H1 (cell line): ENCODE measurements at regions not wholly inside any gene's neighbourhood (a gene's known extent, or its start where the extent isn't known, plus 50 kb on each side); places are given as distances from the start of the nearest gene placed in this dataset.

Experiments used
- CTCF ChIA-PET: fragments of 300-600 bp; sonication (Branson Sonifier 250); formaldehyde crosslinking; loops from one replicate; lab custom pipeline; 2021; ENCODE audit not compliant: partially characterized antibody; lab: Charles Lee
- POLR2A ChIA-PET: fragments of 300-600 bp; sonication (Branson Sonifier 250); formaldehyde crosslinking; loops from one replicate; lab custom pipeline; 2021; ENCODE audit warnings: inconsistent platforms; ENCODE audit not compliant: partially characterized antibody; lab: Charles Lee
- DNase-seq, 2 experiments: peaks; one replicate each; pipeline versions ENCODE4 v3.0.0 to v3.0.0-alpha.2; 2010 to 2022; ENCODE audit warnings: low spot score in 2 of 2, low read depth in 1 of 2, mixed read lengths in 1 of 2
- FAIRE-seq: peaks from 2 replicates; lab custom pipeline; 2011; peaks lifted over from hg19 to GRCh38; lab: Jason Lieb, UNC
- H2AFZ ChIP-seq: 2 replicates; pipeline ENCODE4 v1.8.1; 2012; ENCODE audit warnings: low read length, inconsistent platforms
- H2AK5ac ChIP-seq: 2 replicates; pipeline ENCODE4 v1.6.1; 2013; ENCODE audit warnings: low read depth, low read length
- H2BK120ac ChIP-seq: replicated peaks from 2 replicates; pipeline ENCODE3; 2013; ENCODE audit warnings: low read depth, low read length, inconsistent platforms
- H2BK12ac ChIP-seq: 2 replicates; pipeline ENCODE4 v1.6.1; 2013; ENCODE audit warnings: low read depth, low read length
- H2BK15ac ChIP-seq: 2 replicates; pipeline ENCODE4 v1.6.1; 2013; ENCODE audit warnings: low read length
- H2BK20ac ChIP-seq: 2 replicates; pipeline ENCODE4 v1.6.1; 2013; ENCODE audit warnings: low read length
- H2BK5ac ChIP-seq: 2 replicates; pipeline ENCODE4 v1.6.1; 2013; ENCODE audit warnings: low read depth, low read length
- H3K14ac ChIP-seq: 2 replicates; pipeline ENCODE4 v1.6.1; 2013; ENCODE audit warnings: inconsistent platforms; ENCODE audit not compliant: insufficient read length
- H3K18ac ChIP-seq: 2 replicates; pipeline ENCODE4 v1.6.1; 2013; ENCODE audit warnings: low read length; ENCODE audit errors: extremely low read depth
- H3K23ac ChIP-seq: 2 replicates; pipeline ENCODE4 v1.6.1; 2013; ENCODE audit warnings: inconsistent platforms; ENCODE audit not compliant: insufficient read length
- H3K23me2 ChIP-seq: 2 replicates; pipeline ENCODE4 v1.6.1; 2013; ENCODE audit warnings: low read depth, low read length
- H3K27ac ChIP-seq: 2 replicates; pipeline ENCODE4 v1.6.1; 2011; ENCODE audit warnings: low read depth, low read length, inconsistent platforms
- H3K27me3 ChIP-seq, 4 experiments: replicated peaks in 1 of 4; 1 replicate in 1 of 4; 2 replicates in 3 of 4; pipeline versions ENCODE4 v1.6.1 to v1.8.1; 2011 to 2013; ENCODE audit warnings: low read length in 3 of 4, mild to moderate bottlenecking in 3 of 4, inconsistent platforms in 2 of 4, mixed read lengths in 2 of 4, moderate library complexity in 1 of 4; ENCODE audit not compliant: control insufficient read depth in 3 of 4, insufficient read depth in 3 of 4; ENCODE audit errors: extremely low read depth in 1 of 4
- H3K36me3 ChIP-seq, 4 experiments: 2 replicates each; pipeline versions ENCODE4 v1.6.1 to v1.8.1; 2011 to 2013; ENCODE audit warnings: mild to moderate bottlenecking in 4 of 4, low read length in 3 of 4, moderate library complexity in 2 of 4, control low read depth in 1 of 4, inconsistent platforms in 1 of 4; ENCODE audit not compliant: insufficient read depth in 4 of 4, control insufficient read depth in 2 of 4
- H3K4ac ChIP-seq: replicated peaks from 2 replicates; pipeline ENCODE3; 2013; ENCODE audit warnings: low read length, low read depth, mixed read lengths, inconsistent platforms; ENCODE audit not compliant: insufficient read length
- H3K4me1 ChIP-seq, 4 experiments: replicated peaks in 1 of 4; 1 replicate in 1 of 4; 2 replicates in 3 of 4; pipeline versions ENCODE4 v1.6.1 to v1.8.1; 2011 to 2013; ENCODE audit warnings: low read length in 3 of 4, inconsistent platforms in 2 of 4, mixed read lengths in 1 of 4; ENCODE audit not compliant: insufficient read depth in 4 of 4, control insufficient read depth in 3 of 4
- H3K4me2 ChIP-seq, 2 experiments: 2 replicates each; pipeline versions ENCODE4 v1.6.1 to v1.8.1; 2011 to 2013; ENCODE audit warnings: low read depth in 2 of 2, low read length in 2 of 2, control low read depth in 1 of 2, inconsistent platforms in 1 of 2, mild to moderate bottlenecking in 1 of 2; ENCODE audit not compliant: insufficient read depth in 1 of 2
- H3K4me3 ChIP-seq, 4 experiments: fragments of 200-600, 300-600 bp in 1 of 4; sonication (generic), shearing (Covaris generic), sonication (Bioruptor Twin) in 1 of 4; 2 replicates each; pipeline versions ENCODE4 v1.5.1 to v1.8.1; 2011 to 2016; ENCODE audit warnings: low read length in 4 of 4, low read depth in 3 of 4, control low read depth in 2 of 4, inconsistent platforms in 2 of 4, mild to moderate bottlenecking in 2 of 4, mixed read lengths in 1 of 4, moderate library complexity in 1 of 4; ENCODE audit not compliant: insufficient read depth in 2 of 4; ENCODE audit errors: extremely low read depth in 1 of 4
- H3K56ac ChIP-seq: replicated peaks from 2 replicates; pipeline ENCODE3; 2013; ENCODE audit warnings: low read depth, mild to moderate bottlenecking, mixed read lengths, low read length, inconsistent platforms; ENCODE audit not compliant: insufficient read length
- H3K79me1 ChIP-seq: 2 replicates; pipeline ENCODE4 v1.6.1; 2013; ENCODE audit warnings: low read depth, low read length, control low read depth
- H3K79me2 ChIP-seq, 2 experiments: 2 replicates each; pipeline versions ENCODE4 v1.6.1 to v1.8.1; 2012 to 2013; ENCODE audit warnings: low read length in 2 of 2, mild to moderate bottlenecking in 2 of 2, inconsistent platforms in 1 of 2; ENCODE audit not compliant: insufficient read depth in 2 of 2, control insufficient read depth in 1 of 2
- H3K9ac ChIP-seq, 4 experiments: replicated peaks in 1 of 4; 1 replicate in 1 of 4; 2 replicates in 3 of 4; pipeline versions ENCODE4 v1.6.1 to v1.8.1; 2011 to 2013; ENCODE audit warnings: low read depth in 3 of 4, low read length in 3 of 4, control low read depth in 2 of 4, mild to moderate bottlenecking in 2 of 4, moderate library complexity in 2 of 4, inconsistent platforms in 1 of 4; ENCODE audit errors: extremely low read depth in 1 of 4
- H3K9me3 ChIP-seq, 2 experiments: 2 replicates each; pipeline versions ENCODE4 v1.6.1 to v1.8.1; 2012 to 2013; ENCODE audit warnings: mild to moderate bottlenecking in 2 of 2, moderate library complexity in 2 of 2, control low read depth in 1 of 2, inconsistent platforms in 1 of 2, low read depth in 1 of 2, low read length in 1 of 2, mixed read lengths in 1 of 2; ENCODE audit not compliant: insufficient read depth in 2 of 2
- H4K20me1 ChIP-seq, 2 experiments: replicated peaks in 1 of 2; 2 replicates each; pipeline versions ENCODE3 to v1.8.1; 2011 to 2013; ENCODE audit warnings: inconsistent platforms in 2 of 2, low read length in 2 of 2, mild to moderate bottlenecking in 1 of 2; ENCODE audit not compliant: insufficient read depth in 2 of 2, control insufficient read depth in 1 of 2
- H4K5ac ChIP-seq: 2 replicates; pipeline ENCODE4 v1.6.1; 2013; ENCODE audit warnings: low read length, low read depth, mixed read lengths, inconsistent platforms; ENCODE audit not compliant: insufficient read length
- H4K8ac ChIP-seq: 2 replicates; pipeline ENCODE4 v1.8.0; 2013; ENCODE audit warnings: mild to moderate bottlenecking, moderate library complexity, low read length, inconsistent platforms; ENCODE audit not compliant: insufficient read depth; ENCODE audit errors: extremely low read depth
- H4K91ac ChIP-seq: replicated peaks from 2 replicates; pipeline ENCODE3; 2013; ENCODE audit warnings: low read length, mixed read lengths, inconsistent platforms; ENCODE audit not compliant: insufficient read length
- ATF2 ChIP-seq: IDR thresholded peaks from 2 replicates; pipeline ENCODE4 v1.6.1; 2012; ENCODE audit warnings: low read length, inconsistent platforms
- BACH1 ChIP-seq: IDR thresholded peaks from 2 replicates; pipeline ENCODE4 v1.6.1; 2012; ENCODE audit warnings: low read length, improper control_type of control experiment
- BCL11A ChIP-seq, 2 experiments: IDR thresholded peaks; one replicate each; pipeline ENCODE4 v1.6.1; 2011; ENCODE audit warnings: low read depth in 2 of 2, low read length in 2 of 2, mild to moderate bottlenecking in 2 of 2
- CHD1 ChIP-seq: IDR thresholded peaks from 2 replicates; pipeline ENCODE4 v1.6.1; 2012; ENCODE audit warnings: low read depth, low read length, improper control_type of control experiment
- PHF8 ChIP-seq: fragments of 200-600 bp; sonication (generic); conservative IDR thresholded peaks from 2 replicates; pipeline ENCODE4 v1.7.1; 2012; ENCODE audit warnings: low read depth, mild to moderate bottlenecking, inconsistent platforms, low read length, moderate library complexity
- POLR2AphosphoS5 ChIP-seq: IDR thresholded peaks from 2 replicates; pipeline ENCODE4 v1.6.1; 2011; ENCODE audit warnings: low read depth, low read length
- RNF2 ChIP-seq: fragments of 200-900, 300-1000 bp; sonication (generic); IDR thresholded peaks from 2 replicates; pipeline ENCODE4 v1.7.1; 2016; ENCODE audit warnings: borderline replicate concordance, low read depth, mild to moderate bottlenecking, antibody characterized with exemption, low read length; ENCODE audit not compliant: poor library complexity, severe bottlenecking; ENCODE audit errors: missing control alignments
- RXRA ChIP-seq: IDR thresholded peaks from 2 replicates; pipeline ENCODE4 v1.6.1; 2011; ENCODE audit warnings: low read depth, mild to moderate bottlenecking, low read length, moderate library complexity; ENCODE audit not compliant: insufficient read depth
- TEAD4 ChIP-seq: IDR thresholded peaks from 2 replicates; pipeline ENCODE4 v1.6.1; 2012; ENCODE audit warnings: low read depth, low read length, inconsistent platforms, mixed read lengths
- WGBS, 2 experiments: shearing (Covaris generic) in 1 of 2; methylation state at CpG; one replicate each; pipeline versions ENCODE4 v1.1.6 to v1.1.7; 2013 to 2015; ENCODE audit warnings: low lambda C conversion rate in 2 of 2, mixed read lengths in 2 of 2, inconsistent platforms in 1 of 2, low coverage in 1 of 2, missing lambda C conversion rate in 1 of 2; ENCODE audit not compliant: insufficient replicate concordance in 2 of 2, insufficient coverage in 1 of 2, insufficient read length in 1 of 2; ENCODE audit errors: extremely low coverage in 1 of 2, missing lambda C conversion rate in 1 of 2; 5-methylcytosine and 5-hydroxymethylcytosine counted together

GRCh38 chr13:40334031-40334430, 332.4 kb downstream of the FOXO1 start:
- Histone ChIP-seq H3K4me2 (no peak overlapping the region), H2AFZ (no peak overlapping the region), H3K14ac (no peak overlapping the region), H3K4me1 (no peaks in the 10 kb centered on the region; a peak in 2 of 7 replicates), H3K27me3 (no peaks in the 10 kb centered on the region), H3K56ac (no peak overlapping the region), H3K23ac (no peak overlapping the region), H4K91ac (no peak overlapping the region), H4K8ac (no peak overlapping the region), H4K5ac (no peak overlapping the region), H4K20me1 (no peaks in the 10 kb centered on the region)
- CTCF ChIA-PET = no interaction called here
- TF ChIP-seq BCL11A (IDR thresholded peaks at IDR 0.05; ENCODE audit: low read depth in 2 of 2, low read length in 2 of 2) (no peak), POLR2AphosphoS5 (no peak), BACH1 (no peak), CHD1 (no peak), TEAD4 (no peak), PHF8 (no peak), ATF2 (no peak), RXRA (no peak), RNF2 (no peak)
- TF ChIP-seq, all 59 proteins: peak for 0
- no peak overlapping the region for H2BK12ac ChIP-seq
- DNase-seq = peak in 1 of 2 experiments; percentile 4
- H3K23me2 ChIP-seq = no peaks in the 10 kb centered on the region
- H2AK5ac ChIP-seq = no peak overlapping the region
- H3K79me2 ChIP-seq = no peaks in the 10 kb centered on the region
- no peak overlapping the region for H3K18ac ChIP-seq
- no peak overlapping the region for H2BK15ac ChIP-seq
- H2BK5ac ChIP-seq = no peak overlapping the region; the same call in 1 of the 2 replicates
- POLR2A ChIA-PET = no interaction called here
- FAIRE-seq = no peak
- no peak overlapping the region for H2BK120ac ChIP-seq
- H3K27ac ChIP-seq = no peak overlapping the region
- H3K79me1 ChIP-seq = no peaks in the 10 kb centered on the region
- no peak overlapping the region for H3K4ac ChIP-seq
- no peaks in the 10 kb centered on the region for H3K36me3 ChIP-seq
- no peaks in the 10 kb centered on the region for H3K9me3 ChIP-seq
- 92% methylated on average over 3 of the region's 3 CpGs; no CpG with 5 or more reads in 1 of the 2 experiments for whole genome bisulfite sequencing, 2 experiments
- no peak overlapping the region for H2BK20ac ChIP-seq
- H3K4me3 ChIP-seq = no peak overlapping the region
- no peak overlapping the region for H3K9ac ChIP-seq
